KMS-11 (cell line): ENCODE measurements at regions not wholly inside any gene's neighbourhood (a gene's known extent, or its start where the extent isn't known, plus 50 kb on each side); places are given as distances from the start of the nearest gene placed in this dataset.

ENCODE experiments used
- H2AFZ ChIP-seq: fragments of 200-600 bp; sonication (generic); 2 replicates; pipeline ENCODE4 v1.6.1; 2016; ENCODE audit warnings: antibody characterized with exemption, mixed run types, low read depth
- H3K27ac ChIP-seq: fragments of 200-600 bp; sonication (generic); 2 replicates; pipeline ENCODE4 v1.6.1; 2016; ENCODE audit warnings: mild to moderate bottlenecking, mixed run types
- H3K27me3 ChIP-seq: fragments of 200-600 bp; sonication (generic); 2 replicates; pipeline ENCODE4 v1.6.1; 2017; ENCODE audit warnings: mild to moderate bottlenecking, low read depth, mixed run types, moderate library complexity; ENCODE audit not compliant: insufficient read depth
- H3K36me3 ChIP-seq: fragments of 200-600 bp; sonication (generic); 2 replicates; pipeline ENCODE4 v1.6.1; 2017; ENCODE audit warnings: mild to moderate bottlenecking, mixed run types; ENCODE audit not compliant: insufficient read depth
- H3K4me1 ChIP-seq: fragments of 200-600 bp; sonication (generic); 2 replicates; pipeline ENCODE4 v1.6.1; 2016; ENCODE audit warnings: mild to moderate bottlenecking, low read depth, mixed run types; ENCODE audit not compliant: poor library complexity, severe bottlenecking
- H3K4me2 ChIP-seq: fragments of 200-600 bp; sonication (generic); 2 replicates; pipeline ENCODE4 v1.7.0; 2016; ENCODE audit warnings: mild to moderate bottlenecking, mixed run types
- H3K4me3 ChIP-seq: fragments of 200-600 bp; sonication (generic); IDR thresholded peaks from 2 replicates; pipeline ENCODE4 v1.6.1; 2017; ENCODE audit warnings: low read depth, low read length, mixed read lengths; ENCODE audit not compliant: insufficient read depth
- H3K79me2 ChIP-seq: fragments of 200-600 bp; sonication (generic); 2 replicates; pipeline ENCODE4 v1.6.1; 2016; ENCODE audit warnings: low read depth, mixed run types; ENCODE audit not compliant: insufficient read depth
- H3K9ac ChIP-seq: fragments of 200-600 bp; sonication (generic); 2 replicates; pipeline ENCODE4 v1.6.1; 2016; ENCODE audit warnings: mild to moderate bottlenecking, mixed run types
- H4K20me1 ChIP-seq: fragments of 200-600 bp; sonication (generic); 2 replicates; pipeline ENCODE4 v1.6.1; 2016; ENCODE audit warnings: mild to moderate bottlenecking, mixed run types; ENCODE audit not compliant: insufficient read depth
- TF ChIP-seq, protein P1 (sequence below): fragments of 200-600 bp; sonication (generic); conservative IDR thresholded peaks from 2 replicates; pipeline ENCODE4 v1.6.1; 2017; ENCODE audit warnings: low read depth, mild to moderate bottlenecking, antibody characterized with exemption, low read length, moderate library complexity, mixed read lengths

DNA sequence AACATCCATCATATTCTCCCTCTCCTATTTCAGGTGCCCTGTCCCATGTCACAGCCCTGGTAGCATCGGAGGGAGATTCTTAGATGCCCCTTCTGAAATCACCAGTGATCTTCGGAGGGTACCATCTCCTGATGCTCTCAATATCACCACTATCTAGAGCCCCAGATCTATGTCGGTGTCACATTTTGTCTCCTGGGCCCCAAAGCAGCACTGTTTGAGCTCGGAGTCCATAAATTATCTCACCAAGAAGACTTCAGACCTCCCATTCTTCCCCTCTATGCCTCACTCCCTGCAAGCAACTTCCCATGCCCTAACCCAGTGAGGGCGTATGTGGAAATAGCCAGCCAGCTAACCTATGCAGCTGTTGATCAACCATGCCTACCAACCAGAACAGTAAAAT is 51.5 kb upstream of the NLK start:
- no peak overlapping the region for H3K27ac ChIP-seq
- no peaks in the 10 kb centered on the region for H3K27me3 ChIP-seq

DNA sequence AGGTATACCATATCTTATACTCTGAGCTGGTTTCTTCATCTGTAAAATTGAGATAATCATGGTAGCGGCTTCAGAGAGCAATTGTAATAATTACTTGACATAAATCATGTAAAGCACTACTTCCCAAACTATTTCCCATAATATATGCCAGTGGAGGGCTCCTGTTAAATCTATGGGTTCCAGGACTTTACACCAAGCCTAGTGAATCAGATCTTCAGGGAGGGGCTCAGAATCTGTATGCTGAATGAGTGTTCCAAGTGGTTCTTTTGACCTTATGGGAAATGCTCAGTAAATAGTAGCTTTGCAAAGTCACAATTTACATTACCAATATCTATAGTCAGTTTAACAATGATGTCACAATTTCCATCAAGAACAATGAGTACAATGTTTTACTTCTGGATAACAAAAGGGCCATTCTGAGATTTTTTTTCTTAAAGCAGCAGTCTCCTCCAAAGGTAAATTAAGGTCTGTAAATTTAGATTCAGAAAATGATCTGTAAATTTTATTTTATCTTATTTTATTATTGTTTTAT is 50.9 kb upstream of the NLK start:
- no peaks in the 10 kb centered on the region for H4K20me1 ChIP-seq
- H3K9ac ChIP-seq: no peak overlapping the region
- no peak overlapping the region for H3K4me3 ChIP-seq
- no peaks in the 10 kb centered on the region for H3K27me3 ChIP-seq
- no peak overlapping the region for H2AFZ ChIP-seq
- H3K4me2 ChIP-seq: no peak overlapping the region
- TF ChIP-seq, protein P1, sequence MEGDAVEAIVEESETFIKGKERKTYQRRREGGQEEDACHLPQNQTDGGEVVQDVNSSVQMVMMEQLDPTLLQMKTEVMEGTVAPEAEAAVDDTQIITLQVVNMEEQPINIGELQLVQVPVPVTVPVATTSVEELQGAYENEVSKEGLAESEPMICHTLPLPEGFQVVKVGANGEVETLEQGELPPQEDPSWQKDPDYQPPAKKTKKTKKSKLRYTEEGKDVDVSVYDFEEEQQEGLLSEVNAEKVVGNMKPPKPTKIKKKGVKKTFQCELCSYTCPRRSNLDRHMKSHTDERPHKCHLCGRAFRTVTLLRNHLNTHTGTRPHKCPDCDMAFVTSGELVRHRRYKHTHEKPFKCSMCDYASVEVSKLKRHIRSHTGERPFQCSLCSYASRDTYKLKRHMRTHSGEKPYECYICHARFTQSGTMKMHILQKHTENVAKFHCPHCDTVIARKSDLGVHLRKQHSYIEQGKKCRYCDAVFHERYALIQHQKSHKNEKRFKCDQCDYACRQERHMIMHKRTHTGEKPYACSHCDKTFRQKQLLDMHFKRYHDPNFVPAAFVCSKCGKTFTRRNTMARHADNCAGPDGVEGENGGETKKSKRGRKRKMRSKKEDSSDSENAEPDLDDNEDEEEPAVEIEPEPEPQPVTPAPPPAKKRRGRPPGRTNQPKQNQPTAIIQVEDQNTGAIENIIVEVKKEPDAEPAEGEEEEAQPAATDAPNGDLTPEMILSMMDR: no peak
- no peak overlapping the region for H3K27ac ChIP-seq
- H3K79me2 ChIP-seq: no peaks in the 10 kb centered on the region
- no peaks in the 10 kb centered on the region for H3K4me1 ChIP-seq
- no peaks in the 10 kb centered on the region for H3K36me3 ChIP-seq

More for the DNA sequence above, 51.5 kb upstream of the NLK start:
- no peaks in the 10 kb centered on the region for H3K79me2 ChIP-seq
- H4K20me1 ChIP-seq: no peaks in the 10 kb centered on the region
- H3K9ac ChIP-seq: no peak overlapping the region
- no peaks in the 10 kb centered on the region for H3K36me3 ChIP-seq
- H3K4me1 ChIP-seq: no peaks in the 10 kb centered on the region
- TF ChIP-seq, protein P1: no peak
- H3K4me2 ChIP-seq: no peak overlapping the region
- H2AFZ ChIP-seq: no peak overlapping the region
- no peak overlapping the region for H3K4me3 ChIP-seq
